Ishikawa (cell line): ENCODE measurements at regions not wholly inside any gene's neighbourhood (a gene's known extent, or its start where the extent isn't known, plus 50 kb on each side); places are given as distances from the start of the nearest gene placed in this dataset.

Source experiments
- CEBPB ChIP-seq: IDR thresholded peaks from 2 replicates; pipeline ENCODE4 v1.6.1; 2012
- CREB1 ChIP-seq: IDR thresholded peaks from 2 replicates; pipeline ENCODE4 v1.6.1; 2012; ENCODE audit warnings: low read depth
- EGR1 ChIP-seq: IDR thresholded peaks from 2 replicates; pipeline ENCODE4 v1.6.1; 2012
- EP300 ChIP-seq: IDR thresholded peaks from 2 replicates; pipeline ENCODE4 v1.6.1; 2012; ENCODE audit warnings: borderline replicate concordance
- FOXM1 ChIP-seq: IDR thresholded peaks from 2 replicates; pipeline ENCODE4 v1.6.1; 2012; ENCODE audit warnings: low read depth, borderline replicate concordance
- NFIC ChIP-seq: IDR thresholded peaks from 2 replicates; pipeline ENCODE4 v1.6.1; 2012
- RAD21 ChIP-seq: IDR thresholded peaks from 2 replicates; pipeline ENCODE4 v1.6.1; 2012; ENCODE audit warnings: low read depth
- TAF1 ChIP-seq: IDR thresholded peaks from 2 replicates; pipeline ENCODE4 v1.6.1; 2012; ENCODE audit warnings: low read depth, mild to moderate bottlenecking
- TCF12 ChIP-seq: IDR thresholded peaks from 2 replicates; pipeline ENCODE4 v1.6.1; 2012; ENCODE audit warnings: low read depth
- TEAD4 ChIP-seq: IDR thresholded peaks from 2 replicates; pipeline ENCODE4 v1.6.1; 2012
- YY1 ChIP-seq: IDR thresholded peaks from 2 replicates; pipeline ENCODE4 v1.6.1; 2012; ENCODE audit warnings: low read depth
- ZBTB7A ChIP-seq: IDR thresholded peaks from 2 replicates; pipeline ENCODE4 v1.6.1; 2012; ENCODE audit warnings: low read depth
- TF ChIP-seq, protein P1 (sequence below): IDR thresholded peaks from 2 replicates; pipeline ENCODE4 v1.6.1; 2012
- TF ChIP-seq, protein P2 (sequence below): IDR thresholded peaks from 2 replicates; pipeline ENCODE4 v1.6.1; 2012; ENCODE audit warnings: low read depth, mild to moderate bottlenecking
- TF ChIP-seq, protein P3 (sequence below): IDR thresholded peaks from 2 replicates; pipeline ENCODE4 v1.6.1; 2012

DNA sequence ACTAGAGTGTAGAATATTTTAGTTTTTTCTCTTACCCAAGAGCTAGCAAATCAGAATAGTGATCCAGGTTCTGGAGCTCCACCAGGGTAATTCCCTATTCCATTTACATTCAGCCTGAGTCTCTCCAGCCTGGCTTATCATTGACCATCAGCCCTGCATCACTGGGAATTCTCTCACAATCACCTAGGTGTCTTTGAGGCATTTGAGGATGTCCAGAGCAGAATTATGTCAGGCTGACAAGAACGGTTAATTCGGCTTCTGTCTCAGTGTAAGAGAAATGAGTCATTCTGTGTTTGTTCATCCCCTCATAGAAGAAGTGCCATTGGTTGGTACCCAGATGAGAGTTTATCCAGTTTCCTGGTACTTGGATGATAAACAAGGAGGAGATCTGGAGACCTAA, 180.5 kb downstream of the ZNF737 start:
- no peak for TF ChIP-seq TAF1

DNA sequence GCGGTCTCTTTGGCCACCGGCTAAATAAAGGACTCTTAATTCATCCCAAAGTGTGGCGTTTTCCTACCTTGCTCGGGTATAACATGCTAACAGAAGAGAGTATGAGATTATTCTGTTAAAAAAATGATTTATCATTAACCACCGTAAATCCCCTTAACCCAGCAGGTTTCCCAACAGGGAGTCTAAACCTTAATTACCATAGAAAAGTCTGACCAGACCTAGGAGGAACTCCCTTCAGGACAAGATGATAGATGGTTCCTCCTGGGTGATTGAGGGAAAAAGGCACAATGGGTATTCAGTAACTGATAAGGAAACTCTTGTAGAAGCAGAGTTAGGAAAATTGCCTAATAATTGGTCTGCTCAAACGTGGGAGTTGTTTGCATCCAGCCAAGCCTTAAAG, 193.7 kb downstream of the ZNF737 start:
- TF ChIP-seq TCF12 = no peak
- TF ChIP-seq RAD21 = no peak
- TF ChIP-seq TAF1 = no peak
- TF ChIP-seq CEBPB = no peak
- TF ChIP-seq, protein P1, sequence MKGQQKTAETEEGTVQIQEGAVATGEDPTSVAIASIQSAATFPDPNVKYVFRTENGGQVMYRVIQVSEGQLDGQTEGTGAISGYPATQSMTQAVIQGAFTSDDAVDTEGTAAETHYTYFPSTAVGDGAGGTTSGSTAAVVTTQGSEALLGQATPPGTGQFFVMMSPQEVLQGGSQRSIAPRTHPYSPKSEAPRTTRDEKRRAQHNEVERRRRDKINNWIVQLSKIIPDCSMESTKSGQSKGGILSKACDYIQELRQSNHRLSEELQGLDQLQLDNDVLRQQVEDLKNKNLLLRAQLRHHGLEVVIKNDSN = no peak
- TF ChIP-seq YY1 = no peak
- TF ChIP-seq, protein P2, sequence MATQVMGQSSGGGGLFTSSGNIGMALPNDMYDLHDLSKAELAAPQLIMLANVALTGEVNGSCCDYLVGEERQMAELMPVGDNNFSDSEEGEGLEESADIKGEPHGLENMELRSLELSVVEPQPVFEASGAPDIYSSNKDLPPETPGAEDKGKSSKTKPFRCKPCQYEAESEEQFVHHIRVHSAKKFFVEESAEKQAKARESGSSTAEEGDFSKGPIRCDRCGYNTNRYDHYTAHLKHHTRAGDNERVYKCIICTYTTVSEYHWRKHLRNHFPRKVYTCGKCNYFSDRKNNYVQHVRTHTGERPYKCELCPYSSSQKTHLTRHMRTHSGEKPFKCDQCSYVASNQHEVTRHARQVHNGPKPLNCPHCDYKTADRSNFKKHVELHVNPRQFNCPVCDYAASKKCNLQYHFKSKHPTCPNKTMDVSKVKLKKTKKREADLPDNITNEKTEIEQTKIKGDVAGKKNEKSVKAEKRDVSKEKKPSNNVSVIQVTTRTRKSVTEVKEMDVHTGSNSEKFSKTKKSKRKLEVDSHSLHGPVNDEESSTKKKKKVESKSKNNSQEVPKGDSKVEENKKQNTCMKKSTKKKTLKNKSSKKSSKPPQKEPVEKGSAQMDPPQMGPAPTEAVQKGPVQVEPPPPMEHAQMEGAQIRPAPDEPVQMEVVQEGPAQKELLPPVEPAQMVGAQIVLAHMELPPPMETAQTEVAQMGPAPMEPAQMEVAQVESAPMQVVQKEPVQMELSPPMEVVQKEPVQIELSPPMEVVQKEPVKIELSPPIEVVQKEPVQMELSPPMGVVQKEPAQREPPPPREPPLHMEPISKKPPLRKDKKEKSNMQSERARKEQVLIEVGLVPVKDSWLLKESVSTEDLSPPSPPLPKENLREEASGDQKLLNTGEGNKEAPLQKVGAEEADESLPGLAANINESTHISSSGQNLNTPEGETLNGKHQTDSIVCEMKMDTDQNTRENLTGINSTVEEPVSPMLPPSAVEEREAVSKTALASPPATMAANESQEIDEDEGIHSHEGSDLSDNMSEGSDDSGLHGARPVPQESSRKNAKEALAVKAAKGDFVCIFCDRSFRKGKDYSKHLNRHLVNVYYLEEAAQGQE = no peak
- no peak for TF ChIP-seq NFIC
- no peak for TF ChIP-seq TEAD4
- no peak for TF ChIP-seq EGR1
- no peak for TF ChIP-seq EP300
- TF ChIP-seq FOXM1 = no peak
- no peak for TF ChIP-seq ZBTB7A
- TF ChIP-seq, protein P3, sequence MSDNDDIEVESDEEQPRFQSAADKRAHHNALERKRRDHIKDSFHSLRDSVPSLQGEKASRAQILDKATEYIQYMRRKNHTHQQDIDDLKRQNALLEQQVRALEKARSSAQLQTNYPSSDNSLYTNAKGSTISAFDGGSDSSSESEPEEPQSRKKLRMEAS = no peak
- no peak for TF ChIP-seq CREB1

DNA sequence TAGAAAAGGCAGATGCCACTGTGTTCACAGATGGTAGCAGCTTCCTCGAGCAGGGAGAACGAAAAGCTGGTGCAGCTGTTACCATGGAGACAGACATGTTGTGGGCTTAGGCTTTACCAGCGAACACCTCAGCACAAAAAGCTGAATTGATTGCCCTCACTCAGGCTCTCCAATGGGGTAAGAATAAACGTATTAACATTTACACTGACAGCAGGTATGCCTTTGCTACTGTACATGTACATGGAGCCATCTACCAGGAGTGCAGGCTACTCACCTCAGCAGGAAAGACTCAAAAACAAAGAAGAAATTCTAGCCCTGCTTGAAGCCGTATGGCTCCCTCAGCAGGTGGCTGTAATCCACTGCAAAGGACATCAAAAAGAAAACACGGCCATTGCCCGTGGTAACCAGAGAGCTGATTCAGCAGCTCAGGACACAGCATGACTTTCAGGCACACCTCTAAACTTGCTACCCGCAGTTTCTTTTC, 197.7 kb downstream of the ZNF737 start:
- TF ChIP-seq CREB1 = no peak
- TF ChIP-seq TCF12 = no peak
- no peak for TF ChIP-seq TEAD4
- TF ChIP-seq, protein P3 = no peak
- TF ChIP-seq EGR1 = no peak
- TF ChIP-seq EP300 = no peak
- TF ChIP-seq, protein P1 = no peak
- no peak for TF ChIP-seq FOXM1
- TF ChIP-seq ZBTB7A = no peak
- no peak for TF ChIP-seq TAF1
- TF ChIP-seq RAD21 = no peak
- no peak for TF ChIP-seq CEBPB
- TF ChIP-seq, protein P2 = no peak
- TF ChIP-seq YY1 = no peak

DNA sequence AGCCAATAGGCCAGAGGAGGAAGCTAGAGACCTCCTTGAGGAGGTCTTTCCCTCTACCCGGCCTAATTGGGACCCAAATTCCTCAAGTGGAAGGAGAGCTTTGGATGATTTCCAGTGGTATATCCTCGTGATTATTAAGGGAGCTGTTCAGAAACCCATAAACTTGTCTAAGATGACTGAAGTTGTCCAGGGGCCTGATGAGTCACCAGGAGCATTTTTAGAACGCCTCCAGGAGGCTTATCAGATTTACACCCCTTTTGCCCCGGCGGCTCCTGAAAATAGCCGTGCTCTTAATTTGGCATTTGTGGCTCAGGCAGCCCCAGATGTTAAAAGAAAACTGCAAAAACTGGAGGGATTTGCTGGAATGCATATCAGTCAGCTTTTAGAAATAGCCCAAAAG, 198.1 kb downstream of the ZNF486 start:
- TF ChIP-seq TAF1 = no peak
- TF ChIP-seq, protein P2 = no peak
- no peak for TF ChIP-seq EGR1
- TF ChIP-seq, protein P3 = no peak
- TF ChIP-seq YY1 = no peak
- TF ChIP-seq, protein P1 = no peak
- TF ChIP-seq FOXM1 = no peak
- no peak for TF ChIP-seq RAD21
- no peak for TF ChIP-seq TCF12
- no peak for TF ChIP-seq EP300
- TF ChIP-seq CREB1 = no peak
- TF ChIP-seq ZBTB7A = no peak
- no peak for TF ChIP-seq CEBPB
